Lower lobe of right lung (tissue), 2 donors: ENCODE measurements at regions not wholly inside any gene's neighbourhood (a gene's known extent, or its start where the extent isn't known, plus 50 kb on each side); places are given as distances from the start of the nearest gene placed in this dataset.

Experiments used
- ATAC-seq, 2 donors: fragments of 200-7000 bp; cut with Tn5 transposase; one replicate each; pipeline ENCODE4 v1.9.1; 2020 to 2022; ENCODE audit warnings: mild to moderate bottlenecking in 2 of 2, moderate library complexity in 2 of 2
- DNase-seq: peaks from one replicate; pipeline ENCODE4 v3.0.0-alpha.2; 2020
- H3K27ac ChIP-seq: fragments of 200-600 bp; one replicate; pipeline ENCODE4 v1.8.0; 2022
- H3K27me3 ChIP-seq: fragments of 200-600 bp; one replicate; pipeline ENCODE4 v1.8.0; 2022; ENCODE audit warnings: low read depth
- H3K36me3 ChIP-seq: fragments of 200-600 bp; one replicate; pipeline ENCODE4 v1.8.0; 2022; ENCODE audit warnings: mild to moderate bottlenecking
- H3K4me1 ChIP-seq: fragments of 200-600 bp; one replicate; pipeline ENCODE4 v1.8.0; 2022
- H3K4me3 ChIP-seq: fragments of 200-600 bp; one replicate; pipeline ENCODE4 v1.8.0; 2022; ENCODE audit warnings: mild to moderate bottlenecking
- H3K9me3 ChIP-seq: fragments of 200-600 bp; one replicate; pipeline ENCODE4 v1.8.0; 2022
- intact Hi-C: fragments of 100-400 bp; cut with DNase I; formaldehyde crosslinking; loops from one replicate; pipeline ENCODE4 v1.11.0; 2022
- TF ChIP-seq, protein P1 (sequence below): fragments of 200-600 bp; IDR thresholded peaks from one replicate; pipeline ENCODE4 v1.8.0; 2022; ENCODE audit warnings: antibody characterized with exemption, mild to moderate bottlenecking
- donor health status: DM: no; HTN: yes; CAD: no; lungs with severe emphysema.

DNA sequence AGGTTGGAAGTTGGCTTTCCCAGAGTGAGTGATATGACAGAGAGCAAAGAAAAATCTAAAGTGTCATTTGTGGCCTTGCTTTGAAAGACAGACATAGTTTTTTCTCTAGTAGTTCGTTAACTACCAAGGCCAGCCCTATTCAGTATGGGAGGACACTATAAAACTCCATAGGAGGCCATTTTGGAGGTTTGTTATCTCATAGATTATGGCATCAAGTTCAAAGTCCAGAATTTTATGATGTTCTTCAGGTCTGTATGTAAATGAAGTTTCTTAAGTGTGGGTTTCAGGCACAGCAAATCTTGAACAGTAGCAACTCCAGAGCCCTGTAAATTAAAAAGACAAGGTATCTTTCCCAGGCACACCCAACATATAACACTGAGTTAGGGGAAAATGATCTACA lies 437.1 kb downstream of the PLPP3 start:
- no peak for ATAC-seq

DNA sequence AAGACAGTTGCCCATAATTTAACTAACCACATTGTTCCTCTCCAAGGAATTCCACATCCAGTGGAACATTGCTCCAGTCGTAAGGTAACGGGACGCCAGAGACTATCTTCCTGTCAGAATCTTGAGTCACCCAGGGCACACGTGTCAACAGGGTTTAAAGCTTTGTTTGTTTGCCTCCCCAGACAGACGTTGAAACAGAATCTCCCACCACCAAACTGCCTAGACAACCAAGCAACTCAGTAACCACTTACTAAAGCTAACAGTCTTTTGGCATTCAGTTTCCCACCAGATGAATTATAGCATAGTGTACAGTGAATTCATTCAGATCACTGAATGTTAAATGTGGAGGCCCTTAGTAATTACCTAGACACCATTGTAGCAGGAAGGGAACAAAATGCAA lies 439.5 kb downstream of the PLPP3 start:
- DNase-seq (no peak), ATAC-seq (no peak)
- Histone ChIP-seq H3K4me1 (no peaks in the 10 kb centered on the region), H3K27ac (no peak overlapping the region), H3K4me3 (no peak overlapping the region), H3K9me3 (no peaks in the 10 kb centered on the region), H3K27me3 (no peaks in the 10 kb centered on the region), H3K36me3 (no peaks in the 10 kb centered on the region)
- intact Hi-C loops = no loop called here
- TF ChIP-seq, protein P1, sequence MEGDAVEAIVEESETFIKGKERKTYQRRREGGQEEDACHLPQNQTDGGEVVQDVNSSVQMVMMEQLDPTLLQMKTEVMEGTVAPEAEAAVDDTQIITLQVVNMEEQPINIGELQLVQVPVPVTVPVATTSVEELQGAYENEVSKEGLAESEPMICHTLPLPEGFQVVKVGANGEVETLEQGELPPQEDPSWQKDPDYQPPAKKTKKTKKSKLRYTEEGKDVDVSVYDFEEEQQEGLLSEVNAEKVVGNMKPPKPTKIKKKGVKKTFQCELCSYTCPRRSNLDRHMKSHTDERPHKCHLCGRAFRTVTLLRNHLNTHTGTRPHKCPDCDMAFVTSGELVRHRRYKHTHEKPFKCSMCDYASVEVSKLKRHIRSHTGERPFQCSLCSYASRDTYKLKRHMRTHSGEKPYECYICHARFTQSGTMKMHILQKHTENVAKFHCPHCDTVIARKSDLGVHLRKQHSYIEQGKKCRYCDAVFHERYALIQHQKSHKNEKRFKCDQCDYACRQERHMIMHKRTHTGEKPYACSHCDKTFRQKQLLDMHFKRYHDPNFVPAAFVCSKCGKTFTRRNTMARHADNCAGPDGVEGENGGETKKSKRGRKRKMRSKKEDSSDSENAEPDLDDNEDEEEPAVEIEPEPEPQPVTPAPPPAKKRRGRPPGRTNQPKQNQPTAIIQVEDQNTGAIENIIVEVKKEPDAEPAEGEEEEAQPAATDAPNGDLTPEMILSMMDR = no peak

More for the DNA sequence above, 437.1 kb downstream of the PLPP3 start:
- intact Hi-C loops = no loop called here
- Histone ChIP-seq H3K9me3 (no peaks in the 10 kb centered on the region), H3K4me3 (no peak overlapping the region), H3K27me3 (no peaks in the 10 kb centered on the region), H3K36me3 (no peaks in the 10 kb centered on the region), H3K4me1 (peaks cover 13% of the 10 kb centered on the region), H3K27ac (no peak overlapping the region)
- TF ChIP-seq, protein P1 = no peak
- DNase-seq = no peak

DNA sequence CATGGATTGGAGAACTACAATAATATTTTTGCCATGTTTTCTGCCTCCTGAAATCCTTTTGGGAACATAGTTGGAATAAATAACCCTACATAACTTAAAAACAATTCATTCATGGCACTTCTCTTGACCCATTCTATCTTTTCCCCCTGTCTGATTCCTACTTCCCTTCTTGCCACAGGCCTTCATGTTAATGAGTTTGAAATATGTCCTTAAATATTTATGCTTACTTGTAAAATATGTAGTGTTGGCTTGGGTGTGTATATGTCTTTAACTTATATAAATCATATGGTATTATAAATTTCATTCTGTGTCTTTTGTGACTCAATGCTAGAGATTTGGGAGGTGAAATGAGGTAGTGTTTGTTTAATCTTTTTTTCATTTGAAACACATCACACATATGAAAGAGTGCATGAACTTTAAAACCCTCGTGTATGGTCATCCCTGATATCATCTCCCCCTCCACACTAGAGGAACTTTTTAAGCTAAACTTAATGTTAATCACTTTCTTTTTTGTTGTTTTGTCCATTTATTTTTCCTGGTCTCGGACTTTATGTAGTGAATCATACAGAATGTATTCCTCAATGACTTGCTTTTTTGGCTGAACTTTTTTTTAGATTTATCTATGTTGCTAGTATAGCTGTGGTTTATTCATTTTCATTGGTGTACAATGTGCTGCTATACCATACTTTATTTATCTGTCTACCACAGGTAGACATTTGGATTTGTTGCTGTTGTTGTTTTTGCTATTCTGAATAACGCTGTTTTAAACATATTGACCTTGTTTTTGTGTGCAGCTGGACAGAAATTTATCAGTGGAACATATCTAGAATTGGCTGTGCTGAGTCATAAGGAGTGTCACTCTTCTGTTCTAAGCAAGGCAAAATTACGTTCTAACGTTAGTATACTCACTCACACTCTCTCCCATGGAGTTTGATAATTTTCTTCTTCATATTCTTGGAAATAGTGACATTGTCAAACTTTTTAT lies 441.6 kb downstream of the PLPP3 start:
- ATAC-seq (no peak), DNase-seq (no peak)
- intact Hi-C loops = no loop called here
- TF ChIP-seq, protein P1 = no peak
- Histone ChIP-seq H3K27ac (no peak overlapping the region), H3K9me3 (no peaks in the 10 kb centered on the region), H3K4me1 (no peaks in the 10 kb centered on the region), H3K27me3 (no peaks in the 10 kb centered on the region), H3K4me3 (no peak overlapping the region), H3K36me3 (no peaks in the 10 kb centered on the region)

DNA sequence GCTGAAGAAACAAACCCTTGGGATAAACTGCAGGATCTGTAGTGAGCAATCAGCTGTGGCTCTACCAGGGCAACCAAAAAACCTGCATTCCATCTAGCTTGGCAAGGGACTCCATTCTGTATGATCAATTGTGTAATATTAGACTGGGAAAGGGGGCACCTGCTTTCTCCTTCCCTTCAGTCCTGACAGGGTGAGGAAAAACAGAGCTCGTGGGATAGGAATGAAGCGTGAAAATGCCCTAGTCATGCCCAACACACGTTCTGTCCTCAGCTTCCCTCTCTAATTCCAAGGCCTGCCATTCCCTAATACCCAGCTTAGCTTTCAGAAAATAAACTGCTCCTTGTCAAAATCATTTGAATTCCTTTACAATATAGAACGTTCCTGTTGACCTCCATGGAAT lies 442.3 kb downstream of the PLPP3 start:
- DNase-seq = no peak
- H3K4me3 ChIP-seq = no peak overlapping the region
- TF ChIP-seq, protein P1 = no peak
- H3K27ac ChIP-seq = no peak overlapping the region
- no peaks in the 10 kb centered on the region for H3K36me3 ChIP-seq
- ATAC-seq = no peak
- peaks cover under 1% of the 10 kb centered on the region for H3K4me1 ChIP-seq
- H3K27me3 ChIP-seq = no peaks in the 10 kb centered on the region
- intact Hi-C loops = no loop called here
- H3K9me3 ChIP-seq = no peaks in the 10 kb centered on the region

DNA sequence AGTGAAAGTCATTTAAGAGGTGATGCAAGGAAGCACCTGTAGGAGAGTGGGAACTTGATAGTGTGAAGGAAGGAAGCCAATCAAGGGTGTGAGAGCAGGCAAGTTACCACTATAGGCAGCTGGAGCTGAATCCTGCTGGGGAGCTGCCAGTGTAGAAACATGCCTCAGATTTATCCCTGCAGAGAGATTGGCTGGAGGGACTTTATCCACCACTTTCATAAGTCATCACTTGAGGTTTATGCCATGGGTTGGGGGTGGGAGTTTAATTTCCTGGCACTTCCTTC lies 443.6 kb downstream of the PLPP3 start:
- Histone ChIP-seq H3K27ac (no peak overlapping the region), H3K4me3 (no peak overlapping the region), H3K9me3 (no peaks in the 10 kb centered on the region), H3K4me1 (peaks cover 3% of the 10 kb centered on the region), H3K36me3 (no peaks in the 10 kb centered on the region), H3K27me3 (no peaks in the 10 kb centered on the region)
- DNase-seq (no peak), ATAC-seq (no peak)
- TF ChIP-seq, protein P1 = no peak
- intact Hi-C loops = no loop called here
